ENCODE measurements at regions not wholly inside any gene's neighbourhood (a gene's known extent, or its start where the extent isn't known, plus 50 kb on each side); places are given as distances from the start of the nearest gene placed in this dataset.

DNA sequence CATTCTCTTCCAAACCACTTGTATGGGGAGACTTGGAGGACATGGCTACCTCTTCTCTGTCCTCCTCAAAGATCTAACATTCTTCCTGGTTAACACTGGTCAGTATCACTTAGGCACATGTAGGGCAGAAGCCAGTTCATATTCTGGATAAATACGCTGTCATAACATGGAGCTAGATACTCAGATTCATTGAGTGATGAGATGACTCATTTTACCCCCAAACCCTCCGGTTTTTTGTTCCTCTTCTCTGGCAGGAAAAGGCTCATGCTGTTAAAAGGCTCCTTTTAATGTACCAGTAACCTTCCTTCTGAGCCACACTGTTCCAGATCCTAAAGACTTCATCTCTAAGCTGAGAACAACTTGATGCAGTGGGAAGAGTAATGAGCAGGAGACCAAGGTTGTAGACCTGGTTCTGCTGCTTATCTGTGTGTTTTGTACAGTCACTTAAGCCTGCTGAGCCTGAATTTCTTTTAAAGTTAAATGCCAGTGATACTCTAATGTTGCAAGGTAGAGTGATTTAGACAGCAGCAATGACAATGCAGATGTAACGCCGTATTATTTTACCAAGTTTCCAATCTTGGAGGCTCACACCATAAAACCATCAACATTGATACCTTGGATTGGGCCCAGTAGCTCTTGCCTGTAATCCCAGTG lies 57.3 kb upstream of the ELK3 start:
- Histone ChIP-seq H2BK20ac (ENCODE audit: low read depth, low read length) (no peak overlapping the region), H3K4ac (ENCODE audit: low read depth, low read length) (no peak overlapping the region), H2BK5ac (ENCODE audit: low read depth, low read length, poor library complexity, severe bottlenecking) (no peak overlapping the region), H4K8ac (ENCODE audit: low read depth in 2 of 2, low read length in 2 of 2) (no peak overlapping the region), H3K4me3 (ENCODE audit: insufficient read depth, low read depth, low read length) (no peak overlapping the region), H2BK15ac (ENCODE audit: low read depth, low read length) (no peak overlapping the region; the same call in 2 of the 3 replicates), H3K23ac (ENCODE audit: low read depth, low read length) (no peak overlapping the region), H3K56ac (ENCODE audit: extremely low read depth, insufficient read depth, low read length) (no peak overlapping the region), H2AK9ac (replicated peaks; ENCODE audit: low read depth, low read length, poor library complexity) (no peak overlapping the region), H3K36me3 (ENCODE audit: control insufficient read depth, insufficient read depth, low read length) (no peaks in the 10 kb centered on the region), H2AFZ (replicated peaks; ENCODE audit: low read length, poor library complexity) (no peak overlapping the region), H3K9ac (ENCODE audit: low read depth, low read length) (no peak overlapping the region), H3K27me3 (ENCODE audit: control insufficient read depth, insufficient read depth, low read length) (peaks cover 7% of the 10 kb centered on the region), H2AK5ac (ENCODE audit: low read depth, low read length) (no peak overlapping the region), H3K14ac (replicated peaks; ENCODE audit: low read depth, low read length) (0 out of 2 replicates have a peak overlapping the region, but pooled peaks have one; percentile 39), H3K18ac (ENCODE audit: low read depth, low read length) (no peak overlapping the region), H3K79me1 (ENCODE audit: low read depth in 1 of 2, low read length in 2 of 2) (no peaks in the 10 kb centered on the region), H3K4me1 (ENCODE audit: control insufficient read depth, insufficient read depth, low read length) (peaks cover 10% of the 10 kb centered on the region), H3K4me2 (ENCODE audit: low read depth, low read length) (no peak overlapping the region), H3K27ac (ENCODE audit: insufficient read depth, low read length) (no peak overlapping the region), H4K20me1 (ENCODE audit: insufficient read depth, low read length) (no peaks in the 10 kb centered on the region), H4K5ac (ENCODE audit: low read depth, low read length) (no peak overlapping the region), H3K9me3 (ENCODE audit: control insufficient read depth, insufficient read depth, low read length) (no peaks in the 10 kb centered on the region), H3K9me1 (ENCODE audit: insufficient read depth, low read length) (peaks cover 4% of the 10 kb centered on the region; the same call in 1 of the 2 replicates), H4K91ac (ENCODE audit: insufficient read depth, low read depth, low read length) (no peak overlapping the region), H2BK120ac (ENCODE audit: low read depth, low read length) (no peak overlapping the region)
- ChIA-PET CTCF (no interaction called here), POLR2A (ENCODE audit: unreplicated experiment) (no interaction called here)
- BruUV-seq (replicated peaks) = no TSS peak
- intact Hi-C loops (cut with micrococcal nuclease) = loop anchor here (5.0 kb wide), 1 partner anchor 45 kb away; no protein-coding TSS in a partner anchor
- ATAC-seq (ENCODE audit: low read depth) (peak; percentile 27; the same call in 1 of the 2 replicates), DNase-seq (peak; percentile 31)
- in situ Hi-C loops (cut with MboI; ENCODE audit: low sequenced_read_pairs) = no loop called here
- dilution Hi-C loops (cut with HindIII; ENCODE audit: low sequenced_read_pairs, unreplicated experiment) = no loop called here
- TF ChIP-seq, protein P1, sequence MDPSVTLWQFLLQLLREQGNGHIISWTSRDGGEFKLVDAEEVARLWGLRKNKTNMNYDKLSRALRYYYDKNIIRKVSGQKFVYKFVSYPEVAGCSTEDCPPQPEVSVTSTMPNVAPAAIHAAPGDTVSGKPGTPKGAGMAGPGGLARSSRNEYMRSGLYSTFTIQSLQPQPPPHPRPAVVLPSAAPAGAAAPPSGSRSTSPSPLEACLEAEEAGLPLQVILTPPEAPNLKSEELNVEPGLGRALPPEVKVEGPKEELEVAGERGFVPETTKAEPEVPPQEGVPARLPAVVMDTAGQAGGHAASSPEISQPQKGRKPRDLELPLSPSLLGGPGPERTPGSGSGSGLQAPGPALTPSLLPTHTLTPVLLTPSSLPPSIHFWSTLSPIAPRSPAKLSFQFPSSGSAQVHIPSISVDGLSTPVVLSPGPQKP (IDR thresholded peaks at IDR 0.05; ENCODE audit: borderline replicate concordance, low read depth, low read length) = no peak
- TF ChIP-seq MAZ (IDR thresholded peaks at IDR 0.05; ENCODE audit: borderline replicate concordance, low read depth, low read length) = no peak
- TF ChIP-seq MXI1 (IDR thresholded peaks at IDR 0.05; ENCODE audit: borderline replicate concordance, low read depth, low read length) = no peak
- TF ChIP-seq, protein P2, sequence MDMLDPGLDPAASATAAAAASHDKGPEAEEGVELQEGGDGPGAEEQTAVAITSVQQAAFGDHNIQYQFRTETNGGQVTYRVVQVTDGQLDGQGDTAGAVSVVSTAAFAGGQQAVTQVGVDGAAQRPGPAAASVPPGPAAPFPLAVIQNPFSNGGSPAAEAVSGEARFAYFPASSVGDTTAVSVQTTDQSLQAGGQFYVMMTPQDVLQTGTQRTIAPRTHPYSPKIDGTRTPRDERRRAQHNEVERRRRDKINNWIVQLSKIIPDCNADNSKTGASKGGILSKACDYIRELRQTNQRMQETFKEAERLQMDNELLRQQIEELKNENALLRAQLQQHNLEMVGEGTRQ (IDR thresholded peaks at IDR 0.05; ENCODE audit: low read depth, low read length) = no peak
- TF ChIP-seq CEBPB (IDR thresholded peaks at IDR 0.05; ENCODE audit: low read depth, low read length) = no peak
- no peak for TF ChIP-seq FOS (IDR thresholded peaks at IDR 0.05; ENCODE audit: low read depth, low read length)
- TF ChIP-seq NFE2L2 (IDR thresholded peaks at IDR 0.05; ENCODE audit: low read depth, low read length) = no peak
- no peak for TF ChIP-seq SMC3 (IDR thresholded peaks at IDR 0.05; ENCODE audit: low read depth, low read length)
- TF ChIP-seq, protein P3, sequence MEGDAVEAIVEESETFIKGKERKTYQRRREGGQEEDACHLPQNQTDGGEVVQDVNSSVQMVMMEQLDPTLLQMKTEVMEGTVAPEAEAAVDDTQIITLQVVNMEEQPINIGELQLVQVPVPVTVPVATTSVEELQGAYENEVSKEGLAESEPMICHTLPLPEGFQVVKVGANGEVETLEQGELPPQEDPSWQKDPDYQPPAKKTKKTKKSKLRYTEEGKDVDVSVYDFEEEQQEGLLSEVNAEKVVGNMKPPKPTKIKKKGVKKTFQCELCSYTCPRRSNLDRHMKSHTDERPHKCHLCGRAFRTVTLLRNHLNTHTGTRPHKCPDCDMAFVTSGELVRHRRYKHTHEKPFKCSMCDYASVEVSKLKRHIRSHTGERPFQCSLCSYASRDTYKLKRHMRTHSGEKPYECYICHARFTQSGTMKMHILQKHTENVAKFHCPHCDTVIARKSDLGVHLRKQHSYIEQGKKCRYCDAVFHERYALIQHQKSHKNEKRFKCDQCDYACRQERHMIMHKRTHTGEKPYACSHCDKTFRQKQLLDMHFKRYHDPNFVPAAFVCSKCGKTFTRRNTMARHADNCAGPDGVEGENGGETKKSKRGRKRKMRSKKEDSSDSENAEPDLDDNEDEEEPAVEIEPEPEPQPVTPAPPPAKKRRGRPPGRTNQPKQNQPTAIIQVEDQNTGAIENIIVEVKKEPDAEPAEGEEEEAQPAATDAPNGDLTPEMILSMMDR (conservative IDR thresholded peaks at IDR 0.05; ENCODE audit: low read depth, low read length) = no peak
- TF ChIP-seq RAD21 (IDR thresholded peaks at IDR 0.05; ENCODE audit: low read length) = no peak
- TF ChIP-seq POLR2A (IDR thresholded peaks at IDR 0.05; ENCODE audit: low read depth, low read length) = no peak
- no peak for TF ChIP-seq RFX5 (IDR thresholded peaks at IDR 0.05; ENCODE audit: low read depth, low read length)
- WGBS, 2 experiments (ENCODE audit: extremely low coverage in 2 of 2, insufficient read length in 1 of 2) = no CpG with 5 or more reads among the region's 4 CpGs

All from IMR-90 (cell line).